ENCODE measurements at regions not wholly inside any gene's neighbourhood (a gene's known extent, or its start where the extent isn't known, plus 50 kb on each side); places are given as distances from the start of the nearest gene placed in this dataset.

- no peak for DNase-seq
- Histone ChIP-seq H3K27me3 (no peaks in the 10 kb centered on the region), H3K36me3 (no peaks in the 10 kb centered on the region), H3K27ac (no peak overlapping the region), H3K4me1 (no peaks in the 10 kb centered on the region), H3K4me3 (no peak overlapping the region), H3K9me3 (no peaks in the 10 kb centered on the region)
- intact Hi-C loops (cut with DNase I; ENCODE audit: low total_unique reads) = no loop called here
- no peak for TF ChIP-seq POLR2A (IDR thresholded peaks at IDR 0.05)
- TF ChIP-seq POLR2AphosphoS5 (IDR thresholded peaks at IDR 0.05) = no peak
- no peak for TF ChIP-seq EP300 (IDR thresholded peaks at IDR 0.05; ENCODE audit: low read depth)
- TF ChIP-seq, protein P1, sequence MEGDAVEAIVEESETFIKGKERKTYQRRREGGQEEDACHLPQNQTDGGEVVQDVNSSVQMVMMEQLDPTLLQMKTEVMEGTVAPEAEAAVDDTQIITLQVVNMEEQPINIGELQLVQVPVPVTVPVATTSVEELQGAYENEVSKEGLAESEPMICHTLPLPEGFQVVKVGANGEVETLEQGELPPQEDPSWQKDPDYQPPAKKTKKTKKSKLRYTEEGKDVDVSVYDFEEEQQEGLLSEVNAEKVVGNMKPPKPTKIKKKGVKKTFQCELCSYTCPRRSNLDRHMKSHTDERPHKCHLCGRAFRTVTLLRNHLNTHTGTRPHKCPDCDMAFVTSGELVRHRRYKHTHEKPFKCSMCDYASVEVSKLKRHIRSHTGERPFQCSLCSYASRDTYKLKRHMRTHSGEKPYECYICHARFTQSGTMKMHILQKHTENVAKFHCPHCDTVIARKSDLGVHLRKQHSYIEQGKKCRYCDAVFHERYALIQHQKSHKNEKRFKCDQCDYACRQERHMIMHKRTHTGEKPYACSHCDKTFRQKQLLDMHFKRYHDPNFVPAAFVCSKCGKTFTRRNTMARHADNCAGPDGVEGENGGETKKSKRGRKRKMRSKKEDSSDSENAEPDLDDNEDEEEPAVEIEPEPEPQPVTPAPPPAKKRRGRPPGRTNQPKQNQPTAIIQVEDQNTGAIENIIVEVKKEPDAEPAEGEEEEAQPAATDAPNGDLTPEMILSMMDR (IDR thresholded peaks at IDR 0.05) = no peak
- WGBS, 2 donors (ENCODE audit: low coverage in 1 of 2) = 20 to 31% methylated on average over 1 of the region's 1 CpG
- in situ Hi-C loops (cut with MboI; ENCODE audit: low pct_ligation_motif_present in 1 of 4, low pct_unique_long_range_greater_than_20kb in 1 of 4, low sequenced_read_pairs in 3 of 4) = no loop called here
Observed at GRCh38 chr5:3278643-3279042, 317.0 kb upstream of the IRX1 start.

DNA sequence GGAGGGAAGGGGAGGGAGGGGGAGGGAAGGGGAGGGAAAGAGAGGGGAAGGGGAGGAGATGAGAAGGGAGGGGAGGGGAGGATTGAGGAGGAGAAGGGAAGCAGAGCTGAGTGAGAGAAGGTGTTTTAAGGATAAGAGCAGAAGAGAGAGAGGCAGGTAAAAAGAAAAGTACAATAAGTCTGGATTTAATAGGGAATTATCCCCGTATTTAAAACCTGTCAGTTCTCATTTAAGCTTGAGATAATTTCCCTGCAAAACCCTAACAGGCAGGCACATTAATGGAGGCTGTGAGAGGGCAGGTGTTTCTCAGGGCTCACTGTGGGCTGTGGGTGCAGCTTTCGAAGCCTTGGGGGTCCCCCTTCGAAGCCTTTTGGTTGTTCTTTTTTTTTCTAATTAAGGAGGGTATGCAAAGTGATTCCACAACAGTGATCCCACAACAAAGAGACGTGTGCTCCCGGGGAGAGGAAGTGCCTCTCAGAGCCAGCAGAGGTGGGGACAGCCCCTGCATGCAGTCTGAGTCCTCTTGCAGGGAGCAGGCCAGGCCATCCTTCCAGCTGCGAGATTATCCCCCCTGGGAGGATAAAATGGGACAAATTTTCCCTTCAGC lies 317.9 kb upstream of the IRX1 start:
- H3K27ac ChIP-seq = no peak overlapping the region
- intact Hi-C loops (cut with DNase I; ENCODE audit: low total_unique reads) = no loop called here
- in situ Hi-C loops (cut with MboI; ENCODE audit: low pct_ligation_motif_present in 1 of 4, low pct_unique_long_range_greater_than_20kb in 1 of 4, low sequenced_read_pairs in 3 of 4) = no loop called here
- H3K27me3 ChIP-seq = no peaks in the 10 kb centered on the region
- TF ChIP-seq, protein P1 (IDR thresholded peaks at IDR 0.05) = no peak
- no peak for TF ChIP-seq POLR2A (IDR thresholded peaks at IDR 0.05)
- TF ChIP-seq EP300 (IDR thresholded peaks at IDR 0.05; ENCODE audit: low read depth) = no peak
- TF ChIP-seq POLR2AphosphoS5 (IDR thresholded peaks at IDR 0.05) = no peak
- H3K4me1 ChIP-seq = no peaks in the 10 kb centered on the region
- no peak overlapping the region for H3K4me3 ChIP-seq
- no peaks in the 10 kb centered on the region for H3K9me3 ChIP-seq
- 15 to 20% methylated on average over 2 to 6 of the region's 6 CpGs for WGBS, 2 donors (ENCODE audit: low coverage in 1 of 2)
- no peak for DNase-seq
- no peaks in the 10 kb centered on the region for H3K36me3 ChIP-seq

DNA sequence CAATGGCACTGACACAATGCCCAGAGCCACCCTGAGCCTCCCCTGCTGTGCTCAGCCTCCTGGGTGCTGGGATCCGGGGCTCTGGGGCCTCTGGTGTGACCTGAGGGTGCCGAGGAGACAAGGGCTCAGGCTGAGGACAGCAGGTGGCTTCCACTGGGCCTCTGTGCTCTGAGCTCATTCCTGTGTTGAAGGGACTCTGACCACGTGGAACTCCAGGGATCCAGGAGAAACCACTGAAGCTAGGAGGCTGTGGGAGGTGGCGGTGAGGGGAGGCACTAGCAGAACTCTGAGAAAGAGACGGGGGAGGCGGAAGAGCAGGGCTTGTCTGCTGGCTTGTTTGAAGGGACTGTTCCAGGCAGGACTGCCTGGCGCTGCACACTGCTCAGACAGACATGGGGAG lies 318.7 kb upstream of the IRX1 start:
- intact Hi-C loops (cut with DNase I; ENCODE audit: low total_unique reads) (no loop called here), in situ Hi-C loops (cut with MboI; ENCODE audit: low pct_ligation_motif_present in 1 of 4, low pct_unique_long_range_greater_than_20kb in 1 of 4, low sequenced_read_pairs in 3 of 4) (no loop called here)
- Histone ChIP-seq H3K4me3 (no peak overlapping the region), H3K4me1 (no peaks in the 10 kb centered on the region), H3K27ac (no peak overlapping the region), H3K36me3 (no peaks in the 10 kb centered on the region), H3K27me3 (no peaks in the 10 kb centered on the region), H3K9me3 (no peaks in the 10 kb centered on the region)
- no peak for DNase-seq
- 56 to 70% methylated on average over 4 to 7 of the region's 7 CpGs for WGBS, 2 donors (ENCODE audit: low coverage in 1 of 2)
- TF ChIP-seq EP300 (IDR thresholded peaks at IDR 0.05; ENCODE audit: low read depth) = no peak
- TF ChIP-seq, protein P1 (IDR thresholded peaks at IDR 0.05) = no peak
- TF ChIP-seq POLR2AphosphoS5 (IDR thresholded peaks at IDR 0.05) = no peak
- TF ChIP-seq POLR2A (IDR thresholded peaks at IDR 0.05) = no peak

- DNase-seq = no peak
- Histone ChIP-seq H3K4me3 (no peak overlapping the region), H3K36me3 (no peaks in the 10 kb centered on the region), H3K27me3 (no peaks in the 10 kb centered on the region), H3K27ac (no peak overlapping the region), H3K4me1 (no peaks in the 10 kb centered on the region), H3K9me3 (no peaks in the 10 kb centered on the region)
- no peak for TF ChIP-seq POLR2AphosphoS5 (IDR thresholded peaks at IDR 0.05)
- no peak for TF ChIP-seq EP300 (IDR thresholded peaks at IDR 0.05; ENCODE audit: low read depth)
- TF ChIP-seq, protein P1 (IDR thresholded peaks at IDR 0.05) = no peak
- TF ChIP-seq POLR2A (IDR thresholded peaks at IDR 0.05) = no peak
- 83 to 84% methylated on average over 24 to 28 of the region's 28 CpGs for WGBS, 2 donors (ENCODE audit: low coverage in 1 of 2)
- in situ Hi-C loops (cut with MboI; ENCODE audit: low pct_ligation_motif_present in 1 of 4, low pct_unique_long_range_greater_than_20kb in 1 of 4, low sequenced_read_pairs in 3 of 4) (no loop called here), intact Hi-C loops (cut with DNase I; ENCODE audit: low total_unique reads) (no loop called here)
Observed at GRCh38 chr5:3269395-3270169, 326.1 kb upstream of the IRX1 start.

Measured in transverse colon (tissue), 4 donors.